HT-29 (cell line): ENCODE measurements at regions not wholly inside any gene's neighbourhood (a gene's known extent, or its start where the extent isn't known, plus 50 kb on each side); places are given as distances from the start of the nearest gene placed in this dataset.

ENCODE experiments used
- DNase-seq: peaks from one replicate; pipeline ENCODE4 v3.0.0-alpha.2; 2015; ENCODE audit warnings: low spot score

- no peak for DNase-seq
Observed at GRCh38 chr5:71996789-71997188, 110.5 kb upstream of the MAP1B start.

GRCh38 chr5:71998746-71999145 is 108.5 kb upstream of the MAP1B start:
- no peak for DNase-seq

GRCh38 chr5:72000707-72001106 is 106.6 kb upstream of the MAP1B start:
- no peak for DNase-seq

- no peak for DNase-seq
Observed at GRCh38 chr5:72005671-72006070, 101.6 kb upstream of the MAP1B start.

GRCh38 chr5:72006361-72006760 is 100.9 kb upstream of the MAP1B start:
- DNase-seq: no peak

- DNase-seq: no peak
Observed at GRCh38 chr5:72007336-72008111, 99.8 kb upstream of the MAP1B start.

- DNase-seq: no peak
Observed at GRCh38 chr5:72009280-72009679, 98.0 kb upstream of the MAP1B start.

- DNase-seq: no peak
Observed at GRCh38 chr5:72010430-72010829, 96.8 kb upstream of the MAP1B start.

GRCh38 chr5:72012906-72013305 is 94.4 kb upstream of the MAP1B start:
- DNase-seq: no peak

- DNase-seq: no peak
Observed at GRCh38 chr5:72013766-72014624, 93.3 kb upstream of the MAP1B start.

- DNase-seq: peak; percentile 45
Observed at GRCh38 chr5:72015103-72015548, 92.1 kb upstream of the MAP1B start.

GRCh38 chr5:72018143-72018803 is 89.0 kb upstream of the MAP1B start:
- DNase-seq: peak; percentile 85

GRCh38 chr5:72020161-72020983 is 86.9 kb upstream of the MAP1B start:
- DNase-seq: no peak

GRCh38 chr5:72021651-72022357 is 85.5 kb upstream of the MAP1B start:
- no peak for DNase-seq

GRCh38 chr5:72028382-72028781 is 78.9 kb upstream of the MAP1B start:
- no peak for DNase-seq

- no peak for DNase-seq
Observed at GRCh38 chr5:72030237-72030636, 77.0 kb upstream of the MAP1B start.

- DNase-seq: no peak
Observed at GRCh38 chr5:72032788-72033187, 74.5 kb upstream of the MAP1B start.

GRCh38 chr5:72034770-72035169 is 72.5 kb upstream of the MAP1B start:
- DNase-seq: no peak

GRCh38 chr5:72035831-72036230 is 71.4 kb upstream of the MAP1B start:
- DNase-seq: no peak

GRCh38 chr5:72036951-72037350 is 70.3 kb upstream of the MAP1B start:
- no peak for DNase-seq

- DNase-seq: no peak
Observed at GRCh38 chr5:72040513-72040912, 66.8 kb upstream of the MAP1B start.
